Jurkat, Clone E6-1 (cell line): ENCODE measurements at regions not wholly inside any gene's neighbourhood (a gene's known extent, or its start where the extent isn't known, plus 50 kb on each side); places are given as distances from the start of the nearest gene placed in this dataset.
A peak's percentile ranks its signal among the peaks of the same experiment; 100 is the strongest.
"Not testable (repeated sequence)": the region's sequence is repeated elsewhere in the genome, so short reads cannot be mapped to it uniquely, and the experiment has no call there.

Source experiments
- DNase-seq: peaks from one replicate; pipeline ENCODE4 v3.0.0-alpha.2; 2011; ENCODE audit warnings: low read depth, low spot score
- H3K4me3 ChIP-seq: 2 replicates; pipeline ENCODE4 v1.5.1; 2011; ENCODE audit warnings: mild to moderate bottlenecking, low read length, control low read depth, moderate library complexity

- no peak for DNase-seq
- no peak overlapping the region for H3K4me3 ChIP-seq
Observed at GRCh38 chr13:28575200-28575599, 80.3 kb upstream of the FLT1 start.

GRCh38 chr13:28574617-28575142 is 79.8 kb upstream of the FLT1 start:
- H3K4me3 ChIP-seq = no peak overlapping the region
- no peak for DNase-seq

GRCh38 chr13:28573595-28574373 is 78.9 kb upstream of the FLT1 start:
- no peak for DNase-seq
- no peak overlapping the region for H3K4me3 ChIP-seq

GRCh38 chr13:28572871-28573270 is 77.9 kb upstream of the FLT1 start:
- no peak for DNase-seq
- H3K4me3 ChIP-seq = no peak overlapping the region

GRCh38 chr13:28570356-28570755 is 75.4 kb upstream of the FLT1 start:
- not testable (repeated sequence) for DNase-seq, H3K4me3 ChIP-seq

GRCh38 chr13:28569886-28570285 is 75.0 kb upstream of the FLT1 start:
- DNase-seq = no peak
- H3K4me3 ChIP-seq = no peak overlapping the region

GRCh38 chr13:28568286-28568685 is 73.4 kb upstream of the FLT1 start:
- DNase-seq = peak; percentile 21
- H3K4me3 ChIP-seq = no peak overlapping the region

GRCh38 chr13:28566891-28567290 is 72.0 kb upstream of the FLT1 start:
- H3K4me3 ChIP-seq = no peak overlapping the region
- DNase-seq = no peak

- no peak for DNase-seq
- no peak overlapping the region for H3K4me3 ChIP-seq
Observed at GRCh38 chr13:28566283-28566682, 71.4 kb upstream of the FLT1 start.

GRCh38 chr13:28564030-28564429 is 69.1 kb upstream of the FLT1 start:
- no peak for DNase-seq

GRCh38 chr13:28563609-28564008 is 68.7 kb upstream of the FLT1 start:
- no peak overlapping the region for H3K4me3 ChIP-seq
- no peak for DNase-seq

More at GRCh38 chr13:28564030-28564429, 69.1 kb upstream of the FLT1 start:
- no peak overlapping the region for H3K4me3 ChIP-seq

GRCh38 chr13:28560612-28561011 is 65.7 kb upstream of the FLT1 start:
- no peak for DNase-seq
- H3K4me3 ChIP-seq = no peak overlapping the region

GRCh38 chr13:28559636-28560259 is 64.8 kb upstream of the FLT1 start:
- no peak overlapping the region for H3K4me3 ChIP-seq
- no peak for DNase-seq

GRCh38 chr13:28558567-28558966 is 63.6 kb upstream of the FLT1 start:
- no peak for DNase-seq
- no peak overlapping the region for H3K4me3 ChIP-seq

GRCh38 chr13:28557725-28558520 is 63.0 kb upstream of the FLT1 start:
- DNase-seq = no peak
- no peak overlapping the region for H3K4me3 ChIP-seq

GRCh38 chr13:28555096-28555495 is 60.2 kb upstream of the FLT1 start:
- DNase-seq = no peak
- no peak overlapping the region for H3K4me3 ChIP-seq

GRCh38 chr13:28553971-28554370 is 59.0 kb upstream of the FLT1 start:
- no peak for DNase-seq
- H3K4me3 ChIP-seq = no peak overlapping the region

GRCh38 chr13:28552288-28552687 is 57.4 kb upstream of the FLT1 start:
- no peak for DNase-seq
- H3K4me3 ChIP-seq = no peak overlapping the region

GRCh38 chr13:28551498-28551895 is 56.6 kb upstream of the FLT1 start:
- H3K4me3 ChIP-seq = no peak overlapping the region
- DNase-seq = no peak
